Prostate gland (tissue), 2 donors: ENCODE measurements at regions not wholly inside any gene's neighbourhood (a gene's known extent, or its start where the extent isn't known, plus 50 kb on each side); places are given as distances from the start of the nearest gene placed in this dataset.

ENCODE experiments used
- POLR2A ChIP-seq: fragments of 450-650 bp; IDR thresholded peaks from one replicate; pipeline ENCODE4 v1.6.1; 2016; ENCODE audit warnings: antibody characterized with exemption, mild to moderate bottlenecking
- TF ChIP-seq, protein P1 (sequence below), 4 experiments: fragments of 200-600 bp in 2 of 4; fragments of 450-650 bp in 2 of 4; sonication (generic) in 2 of 4; IDR thresholded peaks; 1 replicate in 3 of 4; 2 replicates in 1 of 4; pipeline ENCODE4 v1.5.1; 2016 to 2019; ENCODE audit warnings: antibody characterized with exemption in 4 of 4, mild to moderate bottlenecking in 2 of 4, moderate library complexity in 2 of 4

GRCh38 chr6:21999012-21999528 is 297.8 kb downstream of the PRL start:
- TF ChIP-seq, protein P1, sequence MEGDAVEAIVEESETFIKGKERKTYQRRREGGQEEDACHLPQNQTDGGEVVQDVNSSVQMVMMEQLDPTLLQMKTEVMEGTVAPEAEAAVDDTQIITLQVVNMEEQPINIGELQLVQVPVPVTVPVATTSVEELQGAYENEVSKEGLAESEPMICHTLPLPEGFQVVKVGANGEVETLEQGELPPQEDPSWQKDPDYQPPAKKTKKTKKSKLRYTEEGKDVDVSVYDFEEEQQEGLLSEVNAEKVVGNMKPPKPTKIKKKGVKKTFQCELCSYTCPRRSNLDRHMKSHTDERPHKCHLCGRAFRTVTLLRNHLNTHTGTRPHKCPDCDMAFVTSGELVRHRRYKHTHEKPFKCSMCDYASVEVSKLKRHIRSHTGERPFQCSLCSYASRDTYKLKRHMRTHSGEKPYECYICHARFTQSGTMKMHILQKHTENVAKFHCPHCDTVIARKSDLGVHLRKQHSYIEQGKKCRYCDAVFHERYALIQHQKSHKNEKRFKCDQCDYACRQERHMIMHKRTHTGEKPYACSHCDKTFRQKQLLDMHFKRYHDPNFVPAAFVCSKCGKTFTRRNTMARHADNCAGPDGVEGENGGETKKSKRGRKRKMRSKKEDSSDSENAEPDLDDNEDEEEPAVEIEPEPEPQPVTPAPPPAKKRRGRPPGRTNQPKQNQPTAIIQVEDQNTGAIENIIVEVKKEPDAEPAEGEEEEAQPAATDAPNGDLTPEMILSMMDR (IDR thresholded peaks at IDR 0.05) = no peak
- no peak for TF ChIP-seq POLR2A
